HCT116 (cell line): ENCODE measurements at regions not wholly inside any gene's neighbourhood (a gene's known extent, or its start where the extent isn't known, plus 50 kb on each side); places are given as distances from the start of the nearest gene placed in this dataset.
A peak's percentile ranks its signal among the peaks of the same experiment; 100 is the strongest.

ENCODE experiments used
- ATAC-seq: fragments of 200-7000 bp; cut with Tn5 transposase; 2 replicates; pipeline ENCODE4 v1.9.1; 2020; ENCODE audit warnings: mild to moderate bottlenecking, moderate library complexity
- BruUV-seq: library from RNA; stranded (reverse); fragments of 400-500 nt; replicated peaks from 2 replicates; lab custom pipeline; 2021; lab: Mats Ljungman, UMichigan
- CTCF ChIA-PET: fragments of 300-600 bp; sonication (Branson Sonifier 250); formaldehyde crosslinking; loops from one replicate; lab custom pipeline; 2021; ENCODE audit warnings: antibody characterized with exemption; lab: Charles Lee
- POLR2A ChIA-PET: fragments of 300-600, 350-600 bp; sonication (Branson Sonifier 250); formaldehyde crosslinking; loops from one replicate; lab custom pipeline; 2021; ENCODE audit warnings: antibody characterized with exemption; lab: Charles Lee
- RAD21 ChIA-PET, 2 experiments: fragments of 300-600 bp; sonication (Branson Sonifier 250); formaldehyde crosslinking; loops; one replicate each; lab custom pipeline; 2023; ENCODE audit warnings: low total read pairs in 2 of 2; ENCODE audit not compliant: uncharacterized antibody in 2 of 2, unreplicated experiment in 2 of 2, low non-redundant PET in 1 of 2; lab: Charles Lee
- DNase-seq: peaks from one replicate; pipeline ENCODE4 v3.0.0-alpha.2; 2010; ENCODE audit warnings: low read depth, low spot score
- H2AFZ ChIP-seq: fragments of 200-600 bp; shearing (Covaris generic), sonication (generic); 2 replicates; pipeline ENCODE4 v1.6.1; 2017; ENCODE audit warnings: low read depth, mixed run types, mixed read lengths, antibody characterized with exemption, low read length; ENCODE audit not compliant: poor library complexity, severe bottlenecking
- H3K27ac ChIP-seq: 2 replicates; pipeline ENCODE4 v1.5.1; 2012; ENCODE audit warnings: low read depth, low read length
- H3K27me3 ChIP-seq: fragments of 200-600 bp; sonication (generic); 2 replicates; pipeline ENCODE4 v1.6.1; 2016; ENCODE audit warnings: mixed run types, low read length, mixed read lengths; ENCODE audit not compliant: insufficient read depth
- H3K36me3 ChIP-seq, 2 experiments: fragments of 200-500 bp in 1 of 2; fragments of 200-600 bp in 1 of 2; sonication (Bioruptor generic) in 1 of 2; sonication (generic) in 1 of 2; 2 replicates each; pipeline versions ENCODE4 v1.5.1 to v1.6.1; 2014 to 2016; ENCODE audit warnings: low read length in 2 of 2, inconsistent platforms in 1 of 2, mixed read lengths in 1 of 2, mixed run types in 1 of 2; ENCODE audit not compliant: insufficient read depth in 2 of 2, control insufficient read depth in 1 of 2
- H3K4me1 ChIP-seq, 2 experiments: fragments of 200-600 bp in 1 of 2; sonication (generic) in 1 of 2; 2 replicates each; pipeline versions ENCODE4 v1.5.1 to v1.6.1; 2012 to 2017; ENCODE audit warnings: low read length in 2 of 2, inconsistent platforms in 1 of 2, mild to moderate bottlenecking in 1 of 2, mixed read lengths in 1 of 2, mixed run types in 1 of 2, moderate library complexity in 1 of 2; ENCODE audit not compliant: insufficient read depth in 2 of 2, control insufficient read depth in 1 of 2
- H3K4me2 ChIP-seq: fragments of 200-600 bp; sonication (generic); 2 replicates; pipeline ENCODE4 v1.6.1; 2017; ENCODE audit warnings: mixed run types, low read length, mixed read lengths
- H3K4me3 ChIP-seq, 2 experiments: fragments of 200-600 bp in 1 of 2; sonication (generic) in 1 of 2; replicated peaks in 1 of 2; 2 replicates each; pipeline ENCODE4 v1.5.1; 2011 to 2016; ENCODE audit warnings: low read length in 2 of 2, control low read depth in 1 of 2, low read depth in 1 of 2, mild to moderate bottlenecking in 1 of 2, mixed read lengths in 1 of 2, mixed run types in 1 of 2
- H3K79me2 ChIP-seq: fragments of 200-600 bp; sonication (generic); 2 replicates; pipeline ENCODE4 v1.6.1; 2017; ENCODE audit warnings: mild to moderate bottlenecking, mixed run types, low read length, moderate library complexity, mixed read lengths; ENCODE audit not compliant: insufficient read depth
- H3K9ac ChIP-seq: fragments of 200-600 bp; sonication (generic); 2 replicates; pipeline ENCODE4 v1.6.1; 2016; ENCODE audit warnings: low read length, mixed read lengths
- H3K9me2 ChIP-seq: fragments of 200-600 bp; sonication (generic), shearing (Covaris generic); 2 replicates; pipeline ENCODE4 v1.6.1; 2017; ENCODE audit warnings: mixed run types, mild to moderate bottlenecking, moderate library complexity; ENCODE audit not compliant: insufficient read depth
- H3K9me3 ChIP-seq, 2 experiments: fragments of 200-500 bp in 1 of 2; fragments of 200-600 bp in 1 of 2; sonication (Bioruptor generic) in 1 of 2; sonication (generic) in 1 of 2; 2 replicates each; pipeline ENCODE4 v1.6.1; 2014 to 2017; ENCODE audit warnings: low read length in 2 of 2, mixed read lengths in 2 of 2, inconsistent platforms in 1 of 2, low read depth in 1 of 2, mild to moderate bottlenecking in 1 of 2, mixed run types in 1 of 2, moderate library complexity in 1 of 2; ENCODE audit not compliant: control insufficient read depth in 1 of 2, insufficient read depth in 1 of 2
- H4K20me1 ChIP-seq: fragments of 200-600 bp; sonication (generic), shearing (Covaris generic); 2 replicates; pipeline ENCODE4 v1.6.1; 2017; ENCODE audit warnings: mixed run types, mild to moderate bottlenecking, moderate library complexity; ENCODE audit not compliant: insufficient read depth
- CBX3 ChIP-seq: IDR thresholded peaks from 2 replicates; pipeline ENCODE4 v1.6.1; 2012; ENCODE audit warnings: low read depth
- CEBPB ChIP-seq: IDR thresholded peaks from 2 replicates; pipeline ENCODE4 v1.6.1; 2012; ENCODE audit warnings: low read depth
- EGR1 ChIP-seq: IDR thresholded peaks from 2 replicates; pipeline ENCODE4 v1.6.1; 2012; ENCODE audit warnings: low read depth
- ELF1 ChIP-seq: IDR thresholded peaks from 2 replicates; pipeline ENCODE4 v1.6.1; 2012; ENCODE audit warnings: low read depth, borderline replicate concordance
- EZH2phosphoT487 ChIP-seq: fragments of 200-600 bp; IDR thresholded peaks from 2 replicates; pipeline ENCODE4 v1.6.1; 2018; ENCODE audit warnings: antibody characterized with exemption, borderline replicate concordance
- POLR2A ChIP-seq: IDR thresholded peaks from 2 replicates; pipeline ENCODE4 v1.7.0; 2011; ENCODE audit warnings: borderline replicate concordance; ENCODE audit not compliant: insufficient read depth, insufficient read length; ENCODE audit errors: extremely low read depth
- POLR2AphosphoS5 ChIP-seq: IDR thresholded peaks from 2 replicates; pipeline ENCODE4 v1.6.1; 2011; ENCODE audit warnings: mild to moderate bottlenecking, low read depth, low read length, moderate library complexity
- SIN3A ChIP-seq: IDR thresholded peaks from 2 replicates; pipeline ENCODE4 v1.6.1; 2012; ENCODE audit warnings: low read depth
- SP1 ChIP-seq: IDR thresholded peaks from 2 replicates; pipeline ENCODE4 v1.6.1; 2012; ENCODE audit warnings: low read depth
- SRF ChIP-seq: IDR thresholded peaks from 2 replicates; pipeline ENCODE4 v1.6.1; 2012; ENCODE audit warnings: low read depth
- ZBTB33 ChIP-seq: IDR thresholded peaks from 2 replicates; pipeline ENCODE4 v1.6.1; 2011; ENCODE audit warnings: mild to moderate bottlenecking, low read length, moderate library complexity; ENCODE audit not compliant: insufficient replicate concordance; ENCODE audit errors: extremely low read depth
- intact Hi-C: fragments of 100-400 bp; cut with micrococcal nuclease; formaldehyde crosslinking; loops from 2 replicates; pipeline ENCODE4 v1.10.0; 2022
- TF ChIP-seq, protein P1 (sequence below): IDR thresholded peaks from 2 replicates; pipeline ENCODE4 v1.6.1; 2012; ENCODE audit warnings: low read depth
- TF ChIP-seq, protein P2 (sequence below): IDR thresholded peaks from 2 replicates; pipeline ENCODE4 v1.6.1; 2012

DNA sequence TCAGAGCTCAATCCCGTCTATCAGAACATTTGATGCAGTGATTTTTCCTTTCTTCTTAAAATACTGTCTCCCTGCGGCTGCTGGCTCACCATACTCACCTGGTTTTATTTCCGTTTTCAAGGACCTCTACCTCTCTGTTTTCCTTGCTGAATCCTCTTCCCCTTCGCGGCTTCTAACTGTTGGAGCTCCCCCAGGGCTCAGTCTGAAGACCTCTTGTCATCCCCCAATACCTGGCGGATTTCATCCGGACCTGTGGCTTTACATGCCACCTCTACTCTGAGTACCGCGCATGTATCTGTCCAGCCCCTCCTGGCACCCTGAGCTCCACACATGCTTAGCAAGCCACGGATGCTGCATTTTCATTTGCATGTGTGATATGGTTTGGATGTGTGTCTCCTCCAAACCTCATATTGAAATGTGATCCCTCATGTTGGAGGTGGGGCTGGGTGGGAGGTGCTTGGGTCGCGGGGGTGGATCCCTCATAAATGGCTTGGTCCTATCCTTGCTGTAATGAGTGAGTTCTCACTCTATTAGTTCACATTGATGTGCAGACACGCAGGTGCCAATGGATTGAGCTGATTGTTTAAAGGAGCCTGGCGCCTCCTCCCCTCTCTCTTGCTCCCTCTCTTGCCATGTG, 106.2 kb upstream of the LSM14A start:
- Histone ChIP-seq H3K4me2 (peak overlapping the region; percentile 77; the same call in 1 of the 2 replicates), H3K9me3 (no peaks in the 10 kb centered on the region), H4K20me1 (no peaks in the 10 kb centered on the region), H3K27me3 (no peaks in the 10 kb centered on the region), H3K4me1 (peaks cover 22 to 28% of the 10 kb centered on the region in 2 experiments), H2AFZ (no peak overlapping the region), H3K9ac (no peak overlapping the region), H3K36me3 (no peaks in the 10 kb centered on the region), H3K4me3 (no peak overlapping the region), H3K9me2 (no peaks in the 10 kb centered on the region), H3K27ac (no peak overlapping the region), H3K79me2 (no peaks in the 10 kb centered on the region)
- ChIA-PET POLR2A (no interaction called here), CTCF (interaction anchor here (2.8 kb wide), 1 partner anchor 30 kb away, joined by 8 read pairs; no protein-coding TSS in a partner anchor), RAD21 (no interaction called here)
- DNase-seq (no peak), ATAC-seq (no peak)
- no TSS peak for BruUV-seq
- TF ChIP-seq, protein P1, sequence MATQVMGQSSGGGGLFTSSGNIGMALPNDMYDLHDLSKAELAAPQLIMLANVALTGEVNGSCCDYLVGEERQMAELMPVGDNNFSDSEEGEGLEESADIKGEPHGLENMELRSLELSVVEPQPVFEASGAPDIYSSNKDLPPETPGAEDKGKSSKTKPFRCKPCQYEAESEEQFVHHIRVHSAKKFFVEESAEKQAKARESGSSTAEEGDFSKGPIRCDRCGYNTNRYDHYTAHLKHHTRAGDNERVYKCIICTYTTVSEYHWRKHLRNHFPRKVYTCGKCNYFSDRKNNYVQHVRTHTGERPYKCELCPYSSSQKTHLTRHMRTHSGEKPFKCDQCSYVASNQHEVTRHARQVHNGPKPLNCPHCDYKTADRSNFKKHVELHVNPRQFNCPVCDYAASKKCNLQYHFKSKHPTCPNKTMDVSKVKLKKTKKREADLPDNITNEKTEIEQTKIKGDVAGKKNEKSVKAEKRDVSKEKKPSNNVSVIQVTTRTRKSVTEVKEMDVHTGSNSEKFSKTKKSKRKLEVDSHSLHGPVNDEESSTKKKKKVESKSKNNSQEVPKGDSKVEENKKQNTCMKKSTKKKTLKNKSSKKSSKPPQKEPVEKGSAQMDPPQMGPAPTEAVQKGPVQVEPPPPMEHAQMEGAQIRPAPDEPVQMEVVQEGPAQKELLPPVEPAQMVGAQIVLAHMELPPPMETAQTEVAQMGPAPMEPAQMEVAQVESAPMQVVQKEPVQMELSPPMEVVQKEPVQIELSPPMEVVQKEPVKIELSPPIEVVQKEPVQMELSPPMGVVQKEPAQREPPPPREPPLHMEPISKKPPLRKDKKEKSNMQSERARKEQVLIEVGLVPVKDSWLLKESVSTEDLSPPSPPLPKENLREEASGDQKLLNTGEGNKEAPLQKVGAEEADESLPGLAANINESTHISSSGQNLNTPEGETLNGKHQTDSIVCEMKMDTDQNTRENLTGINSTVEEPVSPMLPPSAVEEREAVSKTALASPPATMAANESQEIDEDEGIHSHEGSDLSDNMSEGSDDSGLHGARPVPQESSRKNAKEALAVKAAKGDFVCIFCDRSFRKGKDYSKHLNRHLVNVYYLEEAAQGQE = no peak
- TF ChIP-seq SIN3A = no peak
- no peak for TF ChIP-seq EGR1
- TF ChIP-seq CEBPB = no peak
- TF ChIP-seq ELF1 = no peak
- TF ChIP-seq, protein P2, sequence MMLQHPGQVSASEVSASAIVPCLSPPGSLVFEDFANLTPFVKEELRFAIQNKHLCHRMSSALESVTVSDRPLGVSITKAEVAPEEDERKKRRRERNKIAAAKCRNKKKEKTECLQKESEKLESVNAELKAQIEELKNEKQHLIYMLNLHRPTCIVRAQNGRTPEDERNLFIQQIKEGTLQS = no peak
- no peak for TF ChIP-seq POLR2A
- no peak for TF ChIP-seq CBX3
- no peak for TF ChIP-seq ZBTB33
- TF ChIP-seq SRF = no peak
- no peak for TF ChIP-seq EZH2phosphoT487
- no peak for TF ChIP-seq SP1
- no peak for TF ChIP-seq POLR2AphosphoS5
- intact Hi-C loops = no loop called here
